UCSD-AML1 (cell line): ENCODE measurements at regions not wholly inside any gene's neighbourhood (a gene's known extent, or its start where the extent isn't known, plus 50 kb on each side); places are given as distances from the start of the nearest gene placed in this dataset.
"Not testable (repeated sequence)": the region's sequence is repeated elsewhere in the genome, so short reads cannot be mapped to it uniquely, and the experiment has no call there.

Experiments
- DNase-seq: peaks from one replicate; lab custom pipeline; 2025; ENCODE audit not compliant: unreplicated experiment; lab: John Stamatoyannopoulos, UW

DNA sequence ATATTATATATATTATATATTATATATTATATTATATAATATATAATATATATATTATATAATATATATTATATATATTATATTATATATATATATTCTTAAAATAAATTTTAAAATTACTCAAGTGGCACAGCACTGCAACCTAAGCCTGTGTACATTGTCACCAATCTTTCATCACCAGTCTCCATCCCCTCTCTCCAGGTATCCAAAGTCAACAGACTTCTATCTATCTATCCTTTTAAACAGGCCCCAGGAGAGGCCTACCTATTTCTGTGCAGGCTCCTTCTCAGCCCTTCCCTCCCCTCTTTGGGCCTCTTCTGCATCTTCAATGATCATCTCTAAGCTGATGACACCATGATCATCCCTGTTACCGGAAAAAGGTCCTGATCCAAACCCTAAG lies 111.7 kb downstream of the RHOU start:
- no peak for DNase-seq

- DNase-seq, result not testable (repeated sequence)
Observed at GRCh38 chr1:228847451-228847850, 112.2 kb downstream of the RHOU start.

GRCh38 chr1:228848406-228848805 lies 113.1 kb downstream of the RHOU start:
- no peak for DNase-seq

DNA sequence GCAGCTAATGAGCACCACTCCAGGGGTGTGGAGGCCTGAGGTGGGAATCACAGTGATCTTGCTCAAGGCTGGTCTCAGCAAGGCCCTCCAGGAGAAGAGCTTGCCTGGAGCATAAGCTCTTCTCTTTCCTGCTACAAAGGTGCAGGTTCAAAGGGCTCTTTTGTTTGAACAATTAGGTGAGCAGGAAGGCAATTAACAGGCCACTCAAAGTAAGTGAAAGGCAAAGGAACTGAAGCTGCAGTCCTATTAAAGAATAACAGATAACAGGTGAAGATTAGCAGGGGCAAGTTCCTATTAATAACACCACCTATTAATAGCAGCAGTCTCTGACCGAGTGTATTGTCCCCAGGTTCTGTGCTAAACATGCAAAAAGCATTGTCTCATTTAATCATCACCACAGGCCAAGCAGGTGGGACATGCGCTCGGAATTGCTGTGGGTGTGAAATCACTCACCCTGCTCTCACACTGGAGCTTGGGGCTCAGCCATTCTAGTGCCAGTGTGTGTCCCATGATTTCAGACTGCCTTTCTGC lies 113.8 kb downstream of the RHOU start:
- no peak for DNase-seq

DNA sequence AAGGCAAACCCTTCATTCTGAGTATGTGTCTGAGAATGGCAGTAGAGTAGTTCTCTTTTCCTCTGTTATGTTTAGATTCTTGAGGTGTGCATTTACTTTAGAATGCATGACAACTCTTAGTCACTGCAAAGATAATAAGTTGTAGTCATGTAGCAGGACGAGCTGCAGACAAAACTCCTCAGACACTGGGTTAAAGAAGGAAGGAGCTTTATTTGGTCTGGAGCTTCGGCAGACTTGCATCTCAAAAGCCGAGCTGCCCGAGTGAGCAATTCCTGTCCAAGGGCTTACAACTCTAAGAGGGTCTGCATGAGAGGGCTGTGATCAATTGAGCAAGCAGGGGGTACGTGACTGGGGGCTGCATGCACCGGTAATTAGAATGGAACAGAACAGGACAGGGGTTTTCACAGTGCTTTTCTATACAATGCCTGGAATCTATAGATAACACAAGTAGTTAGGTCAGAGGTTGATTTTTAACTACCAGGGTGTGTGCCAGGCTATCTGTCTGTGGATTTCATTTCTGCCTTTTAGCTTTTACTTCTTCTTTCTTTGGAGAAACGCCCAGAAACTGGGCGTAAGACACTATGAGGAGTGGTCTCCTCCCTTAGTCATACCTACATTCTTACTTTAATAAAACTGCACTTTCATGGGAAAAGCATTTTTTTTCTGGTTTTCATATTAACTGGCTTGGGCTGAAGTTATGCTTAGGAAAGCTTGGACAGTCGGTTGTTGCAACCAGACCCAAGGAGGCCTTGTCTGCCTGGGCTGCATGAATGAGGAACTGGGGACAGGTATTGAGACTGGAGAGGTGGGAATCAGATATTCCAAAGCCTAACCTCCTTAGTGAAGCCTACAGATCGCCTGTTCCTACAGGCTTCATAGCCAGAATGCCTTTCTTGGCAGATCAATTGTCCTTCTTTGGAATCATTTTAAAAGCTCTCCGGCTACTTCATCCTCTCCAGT lies 115.1 kb downstream of the RHOU start:
- DNase-seq, result no peak

DNA sequence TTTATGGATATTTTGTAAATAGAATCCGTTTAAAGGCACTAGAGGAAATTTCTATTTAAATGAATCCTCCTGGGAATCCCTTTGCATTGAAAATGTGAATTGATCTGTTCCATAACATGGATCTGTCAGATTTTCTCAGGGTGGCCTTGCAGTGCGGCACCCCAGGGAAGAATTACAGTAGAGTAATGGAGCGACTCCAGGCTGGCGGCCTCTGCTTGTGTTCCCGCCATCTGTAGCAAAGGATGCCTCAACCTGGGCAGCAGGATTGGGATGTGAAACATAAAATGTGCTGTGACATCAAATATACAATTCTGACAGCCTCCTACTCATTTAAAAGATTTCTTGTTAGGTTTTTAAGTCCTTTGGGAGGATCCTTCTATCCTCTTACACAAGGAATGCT lies 115.9 kb downstream of the RHOU start:
- DNase-seq, result no peak

- DNase-seq, result no peak
Observed at GRCh38 chr1:228851618-228852017, 116.3 kb downstream of the RHOU start.

GRCh38 chr1:228852024-228852423 lies 116.7 kb downstream of the RHOU start:
- DNase-seq, result no peak

- DNase-seq, result no peak
Observed at GRCh38 chr1:228852511-228853088, 117.3 kb downstream of the RHOU start.

DNA sequence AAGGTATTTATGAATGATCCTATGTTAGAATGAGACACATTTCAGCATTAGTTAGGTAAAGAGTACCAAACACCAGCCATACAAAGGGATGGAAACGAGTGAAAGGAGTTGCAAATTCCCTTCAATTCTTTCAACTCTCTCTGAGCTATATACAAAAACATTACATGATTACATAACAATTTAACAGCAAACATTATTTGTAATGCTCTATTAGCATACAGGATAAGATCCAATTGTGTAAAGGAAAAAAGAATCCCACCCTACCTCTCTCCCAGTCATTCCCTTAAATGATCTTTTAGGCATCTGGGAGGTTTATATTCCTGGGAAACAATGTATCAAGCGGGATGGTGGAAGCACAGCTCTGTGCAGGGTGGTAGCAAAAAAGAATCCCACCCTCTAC lies 117.9 kb downstream of the RHOU start:
- no peak for DNase-seq

- no peak for DNase-seq
Observed at GRCh38 chr1:228853637-228854036, 118.4 kb downstream of the RHOU start.

DNA sequence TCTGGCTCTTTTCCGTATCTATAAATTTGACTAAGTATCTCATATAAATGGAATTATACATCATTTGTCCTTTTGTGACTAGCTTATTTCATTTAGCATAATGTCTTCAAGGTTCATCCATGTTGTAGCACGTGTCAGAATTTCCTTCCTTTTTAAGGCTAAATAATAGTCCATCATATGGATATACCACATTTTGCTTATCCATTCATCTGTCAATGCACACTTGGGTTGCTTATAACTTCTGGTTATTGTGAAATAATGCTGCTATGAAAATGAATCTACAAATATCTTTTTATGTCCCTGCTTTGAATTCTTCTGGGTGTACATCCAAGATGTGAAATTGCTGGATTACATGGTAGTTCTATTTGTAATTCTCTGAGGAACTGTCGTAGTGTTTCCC lies 119.6 kb downstream of the RHOU start:
- no peak for DNase-seq

- no peak for DNase-seq
Observed at GRCh38 chr1:228857611-228858010, 122.3 kb downstream of the RHOU start.

DNA sequence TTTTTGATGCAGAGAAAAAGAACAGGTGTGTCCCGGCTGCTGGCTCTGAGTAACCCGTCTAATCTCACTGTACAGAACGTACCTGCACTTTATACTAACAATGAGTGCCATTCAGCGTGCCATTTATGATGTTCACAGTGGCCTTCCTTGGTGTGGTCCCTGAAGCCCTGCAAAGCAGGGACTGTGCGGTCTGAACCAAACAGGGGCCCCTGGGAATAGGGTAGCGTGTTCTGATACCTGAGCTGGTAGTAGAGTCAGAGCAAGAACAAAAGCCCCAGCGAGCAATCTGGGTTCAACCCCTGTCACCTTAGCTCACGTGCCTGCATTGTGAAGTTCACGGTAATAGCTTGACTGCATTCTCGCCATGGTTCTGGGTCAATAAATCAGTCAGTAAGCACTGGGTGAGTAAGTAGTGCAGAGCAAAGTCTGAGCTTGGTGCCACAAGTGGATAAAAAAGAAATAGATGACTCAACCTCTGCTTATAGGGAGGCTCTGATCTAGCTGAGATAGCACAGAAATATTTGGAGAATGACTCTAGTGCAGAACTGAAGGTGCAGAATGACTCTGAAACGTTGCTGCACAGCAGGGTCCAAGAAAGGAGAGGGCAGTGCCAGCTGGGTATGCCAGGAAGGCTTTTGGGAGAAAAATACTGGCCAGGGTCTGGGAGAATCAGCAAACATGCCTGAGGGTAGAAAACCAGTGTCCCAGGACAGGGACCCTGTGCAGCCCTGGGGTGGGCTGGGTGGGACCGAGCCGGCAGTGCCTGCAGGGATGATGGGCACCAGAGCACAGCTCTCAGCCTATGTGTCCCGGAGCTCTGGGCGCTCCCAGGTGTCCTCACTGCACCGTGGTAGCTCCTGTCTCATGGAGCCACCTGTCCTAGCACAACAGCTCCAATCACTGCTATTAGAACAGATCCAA lies 125.9 kb downstream of the RHOU start:
- DNase-seq, result no peak

DNA sequence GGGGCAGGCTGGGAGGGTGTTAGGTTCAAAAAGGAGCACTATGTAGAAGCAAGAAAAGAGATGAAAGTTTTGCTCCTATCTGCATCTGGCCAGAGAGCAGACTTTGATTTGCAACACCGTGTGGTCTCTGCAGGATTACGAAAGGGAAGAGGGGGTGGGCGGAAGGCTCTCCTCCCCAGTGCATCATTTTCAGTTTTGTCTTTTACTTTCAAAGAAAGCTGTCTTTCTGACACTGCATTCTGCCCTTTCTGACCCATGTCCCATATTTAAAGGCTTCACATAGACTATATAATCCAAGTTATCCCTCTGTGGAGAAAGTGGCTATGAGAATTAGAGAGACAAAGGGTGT lies 126.5 kb downstream of the RHOU start:
- no peak for DNase-seq

DNA sequence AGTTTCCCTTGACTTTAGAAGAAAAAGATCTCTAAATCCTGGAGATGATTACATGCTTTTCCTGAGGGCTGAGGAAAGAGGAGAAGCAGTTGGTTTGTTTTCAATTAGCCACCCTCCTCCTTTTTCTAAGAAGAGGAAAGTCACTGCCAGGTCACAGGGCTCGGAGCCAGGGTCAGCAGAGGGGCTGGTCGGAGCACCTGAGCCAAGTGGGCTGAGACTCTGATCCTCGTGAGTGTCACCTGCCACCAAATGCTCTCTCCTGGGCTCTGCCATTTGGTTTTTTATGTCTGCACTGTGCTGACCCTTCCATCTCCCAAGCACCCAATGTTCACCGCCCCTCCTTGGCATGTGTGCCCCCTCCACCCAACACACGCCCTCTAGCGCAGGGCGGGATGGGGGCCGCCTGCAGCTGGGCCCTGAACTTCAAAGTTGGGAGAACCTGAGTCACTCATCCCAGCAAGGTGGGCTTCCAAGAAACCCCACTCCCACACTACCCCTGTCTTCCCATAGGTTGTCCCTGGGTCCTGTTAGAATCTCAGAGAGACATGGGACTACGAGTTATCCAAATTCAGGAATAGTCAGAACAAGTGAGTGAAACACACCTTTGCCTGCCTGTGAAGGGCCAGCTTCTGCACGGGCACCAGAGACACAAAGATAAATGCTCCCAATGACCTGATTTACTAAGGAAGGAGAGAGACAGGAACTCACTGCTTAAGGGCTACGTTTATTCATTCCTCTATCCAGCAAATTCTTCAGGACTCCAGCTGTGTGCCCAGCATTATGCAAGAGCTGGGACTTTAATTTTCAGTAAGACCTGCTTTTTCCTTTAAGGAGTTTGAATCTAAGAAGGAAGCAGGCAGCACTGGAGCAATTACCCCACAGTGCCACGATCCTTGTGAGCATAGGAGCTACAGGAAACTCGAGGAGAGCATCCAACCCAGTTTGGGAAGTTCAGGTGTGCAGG lies 127.5 kb downstream of the RHOU start:
- DNase-seq, result no peak

GRCh38 chr1:228863776-228864175 lies 128.5 kb downstream of the RHOU start:
- no peak for DNase-seq

DNA sequence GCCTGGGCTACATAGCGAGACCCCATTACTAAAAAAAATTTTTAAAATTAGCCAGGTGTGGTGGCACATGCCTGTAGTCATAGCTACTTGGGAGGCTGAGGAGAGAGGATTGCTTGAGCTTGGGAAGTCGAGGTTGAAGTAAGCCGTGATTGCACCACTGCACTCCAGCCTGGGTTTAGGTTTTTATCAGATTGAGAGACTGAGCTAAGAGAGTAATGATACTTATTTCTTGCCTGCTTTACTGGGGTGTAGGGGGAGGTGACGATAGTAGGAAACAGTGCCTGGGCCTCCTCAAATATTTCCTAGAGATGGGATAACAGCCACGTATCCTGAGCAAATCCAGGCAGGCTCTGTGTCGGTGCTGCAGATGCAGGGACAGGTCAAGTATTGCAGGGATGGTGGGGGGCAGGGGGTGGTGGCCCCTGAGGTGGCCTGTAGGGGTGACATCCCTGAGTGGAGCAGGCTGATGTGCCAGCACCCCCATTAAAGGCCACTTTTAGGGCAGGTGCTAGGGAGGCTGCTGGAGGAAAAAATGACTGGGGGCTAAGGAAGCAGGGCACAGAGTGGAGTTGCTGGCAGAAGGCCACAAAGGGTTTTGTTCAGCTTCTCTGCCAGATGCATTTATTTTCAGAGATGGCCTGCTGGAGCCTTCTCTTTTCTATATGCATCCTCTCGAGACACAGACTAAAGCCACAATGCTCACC lies 130.5 kb downstream of the RHOU start:
- no peak for DNase-seq

GRCh38 chr1:228866468-228866867 lies 131.2 kb downstream of the RHOU start:
- DNase-seq, result no peak
